WTC11 (cell line): ENCODE measurements at regions not wholly inside any gene's neighbourhood (a gene's known extent, or its start where the extent isn't known, plus 50 kb on each side); places are given as distances from the start of the nearest gene placed in this dataset.

Experiments
- ATAC-seq: fragments of 200-7000 bp; cut with Tn5 transposase; 2 replicates; pipeline ENCODE4 v1.10.0; 2021; ENCODE audit warnings: mild to moderate bottlenecking, moderate library complexity
- CTCF ChIA-PET: fragments of 300-600 bp; sonication (Branson Sonifier 250); formaldehyde crosslinking; loops from one replicate; lab custom pipeline; 2021; ENCODE audit warnings: antibody characterized with exemption; lab: Charles Lee
- POLR2A ChIA-PET: fragments of 350-600 bp; sonication (Branson Sonifier 250); formaldehyde crosslinking; loops from one replicate; lab custom pipeline; 2021; ENCODE audit warnings: antibody characterized with exemption; lab: Charles Lee
- DNase-seq: peaks from one replicate; pipeline ENCODE4 v3.0.0; 2021; ENCODE audit warnings: low spot score
- H3K27ac Mint-ChIP-seq: 2 replicates; pipeline ENCODE4 v1.8.0; 2021; ENCODE audit warnings: mixed read lengths
- H3K27me3 Mint-ChIP-seq: 2 replicates; pipeline ENCODE4 v1.8.0; 2021; ENCODE audit warnings: low read depth, mild to moderate bottlenecking, moderate library complexity, mixed read lengths
- H3K36me3 Mint-ChIP-seq: 2 replicates; pipeline ENCODE4 v1.8.0; 2021; ENCODE audit warnings: mixed read lengths
- H3K4me1 Mint-ChIP-seq: 2 replicates; pipeline ENCODE4 v1.8.0; 2022; ENCODE audit warnings: mixed read lengths
- H3K4me3 Mint-ChIP-seq: 2 replicates; pipeline ENCODE4 v1.8.0; 2021; ENCODE audit warnings: mild to moderate bottlenecking, moderate library complexity, mixed read lengths
- H3K9me3 Mint-ChIP-seq: 2 replicates; pipeline ENCODE4 v1.8.0; 2021; ENCODE audit warnings: mixed read lengths
- ATF2 ChIP-seq: sonication (generic); formaldehyde crosslinking; IDR thresholded peaks from 2 replicates; pipeline ENCODE4 v1.8.1; 2022; ENCODE audit warnings: low read depth, missing genetic modification reagents, borderline replicate concordance
- CREM ChIP-seq: sonication (generic); formaldehyde crosslinking; IDR thresholded peaks from 2 replicates; pipeline ENCODE4 v1.8.1; 2022; ENCODE audit warnings: mild to moderate bottlenecking, missing genetic modification reagents, moderate library complexity
- CTCF ChIP-seq: fragments of 200-600 bp; IDR thresholded peaks from 2 replicates; pipeline ENCODE4 v1.8.0; 2022; ENCODE audit warnings: antibody characterized with exemption
- FOXJ3 ChIP-seq: sonication (generic); formaldehyde crosslinking; IDR thresholded peaks from 2 replicates; pipeline ENCODE4 v1.9.0; 2021; ENCODE audit warnings: missing genetic modification reagents, mild to moderate bottlenecking, borderline replicate concordance
- HMGA2 ChIP-seq: fragments of 250-450 bp; sonication (Bioruptor Pico); IDR thresholded peaks from 2 replicates; pipeline ENCODE4 v1.4.0; 2021; ENCODE audit warnings: mild to moderate bottlenecking, moderate library complexity
- MLX ChIP-seq: sonication (generic); formaldehyde crosslinking; IDR thresholded peaks from 2 replicates; pipeline ENCODE4 v1.8.1; 2023; ENCODE audit warnings: mild to moderate bottlenecking, missing genetic modification reagents, moderate library complexity
- NFATC4 ChIP-seq: fragments of 250-450 bp; sonication (Bioruptor Pico); IDR thresholded peaks from 2 replicates; pipeline ENCODE4 v1.9.0; 2021; ENCODE audit warnings: mild to moderate bottlenecking
- NR1H2 ChIP-seq: sonication (generic); formaldehyde crosslinking; IDR thresholded peaks from 2 replicates; pipeline ENCODE4 v1.9.0; 2021; ENCODE audit warnings: mild to moderate bottlenecking, moderate library complexity, missing genetic modification reagents
- RORB ChIP-seq: fragments of 250-450 bp; sonication (Bioruptor Pico); IDR thresholded peaks from 2 replicates; pipeline ENCODE4 v1.9.0; 2021; ENCODE audit warnings: mild to moderate bottlenecking
- SMAD4 ChIP-seq: sonication (generic); formaldehyde crosslinking; IDR thresholded peaks from 2 replicates; pipeline ENCODE4 v1.8.0; 2022; ENCODE audit warnings: mild to moderate bottlenecking, missing genetic modification reagents
- TEAD4 ChIP-seq: sonication (generic); formaldehyde crosslinking; IDR thresholded peaks from 2 replicates; pipeline ENCODE4 v1.8.0; 2022; ENCODE audit warnings: mild to moderate bottlenecking, missing genetic modification reagents
- ZNF138 ChIP-seq: sonication (generic); formaldehyde crosslinking; conservative IDR thresholded peaks from 2 replicates; pipeline ENCODE4 v1.8.1; 2022; ENCODE audit warnings: mild to moderate bottlenecking, moderate library complexity, missing genetic modification reagents
- ZNF281 ChIP-seq: sonication (generic); formaldehyde crosslinking; IDR thresholded peaks from 2 replicates; pipeline ENCODE4 v1.8.0; 2023; ENCODE audit warnings: mild to moderate bottlenecking, missing genetic modification reagents
- ZNF396 ChIP-seq: fragments of 250-450 bp; sonication (Bioruptor Pico); IDR thresholded peaks from 2 replicates; pipeline ENCODE4 v1.8.0; 2021; ENCODE audit warnings: mild to moderate bottlenecking, moderate library complexity, borderline replicate concordance
- ZSCAN18 ChIP-seq: fragments of 250-450 bp; sonication (Bioruptor Pico); IDR thresholded peaks from 2 replicates; pipeline ENCODE4 v2.1.2; 2022; ENCODE audit warnings: mild to moderate bottlenecking, moderate library complexity
- TF ChIP-seq, protein P1 (sequence below): sonication (generic); formaldehyde crosslinking; IDR thresholded peaks from 2 replicates; pipeline ENCODE4 v1.8.0; 2022; ENCODE audit warnings: mild to moderate bottlenecking, missing genetic modification reagents
- TF ChIP-seq, protein P2 (sequence below): sonication (generic); formaldehyde crosslinking; IDR thresholded peaks from 2 replicates; pipeline ENCODE4 v1.8.1; 2022; ENCODE audit warnings: low read depth, mild to moderate bottlenecking, moderate library complexity, missing genetic modification reagents, borderline replicate concordance
- TF ChIP-seq, protein P3 (sequence below): sonication (generic); formaldehyde crosslinking; IDR thresholded peaks from 2 replicates; pipeline ENCODE4 v1.8.0; 2022; ENCODE audit warnings: mild to moderate bottlenecking, missing genetic modification reagents
- TF ChIP-seq, protein P4 (sequence below): fragments of 250-450 bp; sonication (Bioruptor Pico); IDR thresholded peaks from 2 replicates; pipeline ENCODE4 v1.9.0; 2021; ENCODE audit warnings: moderate library complexity, mild to moderate bottlenecking, inconsistent platforms, borderline replicate concordance

- TF ChIP-seq TEAD4 (CRISPR knock-in tag), result no peak
- no peak for TF ChIP-seq MLX
- TF ChIP-seq RORB (CRISPR knock-in tag), result no peak
Observed at GRCh38 chr17:33523577-33523981, 230.5 kb upstream of the ASIC2 start (continued).

GRCh38 chr17:33525186-33525585, 232.1 kb upstream of the ASIC2 start:
- H3K27ac Mint-ChIP-seq, result no peak overlapping the region
- ATAC-seq (no peak), DNase-seq (no peak)
- ChIA-PET CTCF (interaction anchor here (1.0 kb wide), 1 partner anchor 487 kb away, joined by 3 read pairs; no protein-coding TSS in a partner anchor), POLR2A (no interaction called here)
- H3K27me3 Mint-ChIP-seq, result peaks cover 3% of the 10 kb centered on the region; the same call in 1 of the 2 replicates
- H3K9me3 Mint-ChIP-seq, result peaks cover 14% of the 10 kb centered on the region
- H3K4me1 Mint-ChIP-seq, result peaks cover 11% of the 10 kb centered on the region
- peaks cover 6% of the 10 kb centered on the region; the same call in 1 of the 2 replicates for H3K36me3 Mint-ChIP-seq
- H3K4me3 Mint-ChIP-seq, result no peak overlapping the region
- TF ChIP-seq ZNF281 (CRISPR knock-in tag), result no peak
- no peak for TF ChIP-seq ZNF396 (CRISPR knock-in tag)
- no peak for TF ChIP-seq SMAD4 (CRISPR knock-in tag)
- no peak for TF ChIP-seq ATF2 (CRISPR knock-in tag)
- TF ChIP-seq TEAD4 (CRISPR knock-in tag), result no peak
- TF ChIP-seq, protein P1, sequence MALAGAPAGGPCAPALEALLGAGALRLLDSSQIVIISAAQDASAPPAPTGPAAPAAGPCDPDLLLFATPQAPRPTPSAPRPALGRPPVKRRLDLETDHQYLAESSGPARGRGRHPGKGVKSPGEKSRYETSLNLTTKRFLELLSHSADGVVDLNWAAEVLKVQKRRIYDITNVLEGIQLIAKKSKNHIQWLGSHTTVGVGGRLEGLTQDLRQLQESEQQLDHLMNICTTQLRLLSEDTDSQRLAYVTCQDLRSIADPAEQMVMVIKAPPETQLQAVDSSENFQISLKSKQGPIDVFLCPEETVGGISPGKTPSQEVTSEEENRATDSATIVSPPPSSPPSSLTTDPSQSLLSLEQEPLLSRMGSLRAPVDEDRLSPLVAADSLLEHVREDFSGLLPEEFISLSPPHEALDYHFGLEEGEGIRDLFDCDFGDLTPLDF (CRISPR knock-in tag), result no peak
- TF ChIP-seq, protein P2, sequence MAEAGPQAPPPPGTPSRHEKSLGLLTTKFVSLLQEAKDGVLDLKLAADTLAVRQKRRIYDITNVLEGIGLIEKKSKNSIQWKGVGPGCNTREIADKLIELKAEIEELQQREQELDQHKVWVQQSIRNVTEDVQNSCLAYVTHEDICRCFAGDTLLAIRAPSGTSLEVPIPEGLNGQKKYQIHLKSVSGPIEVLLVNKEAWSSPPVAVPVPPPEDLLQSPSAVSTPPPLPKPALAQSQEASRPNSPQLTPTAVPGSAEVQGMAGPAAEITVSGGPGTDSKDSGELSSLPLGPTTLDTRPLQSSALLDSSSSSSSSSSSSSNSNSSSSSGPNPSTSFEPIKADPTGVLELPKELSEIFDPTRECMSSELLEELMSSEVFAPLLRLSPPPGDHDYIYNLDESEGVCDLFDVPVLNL (CRISPR knock-in tag), result no peak
- no peak for TF ChIP-seq FOXJ3

GRCh38 chr17:33526717-33527116, 233.6 kb upstream of the ASIC2 start:
- Mint-ChIP-seq H3K4me3 (no peak overlapping the region), H3K27me3 (peaks cover 3% of the 10 kb centered on the region; the same call in 1 of the 2 replicates), H3K36me3 (peaks cover 6% of the 10 kb centered on the region; the same call in 1 of the 2 replicates), H3K27ac (no peak overlapping the region), H3K4me1 (peaks cover 12% of the 10 kb centered on the region), H3K9me3 (peaks cover 14% of the 10 kb centered on the region)
- ChIA-PET POLR2A (no interaction called here), CTCF (no interaction called here)
- TF ChIP-seq NR1H2 (no peak), ZSCAN18 (CRISPR knock-in tag) (no peak), CREM (no peak), ZNF138 (CRISPR knock-in tag) (no peak), CTCF (no peak), NFATC4 (no peak), HMGA2 (CRISPR knock-in tag) (no peak)
- TF ChIP-seq, protein P3, sequence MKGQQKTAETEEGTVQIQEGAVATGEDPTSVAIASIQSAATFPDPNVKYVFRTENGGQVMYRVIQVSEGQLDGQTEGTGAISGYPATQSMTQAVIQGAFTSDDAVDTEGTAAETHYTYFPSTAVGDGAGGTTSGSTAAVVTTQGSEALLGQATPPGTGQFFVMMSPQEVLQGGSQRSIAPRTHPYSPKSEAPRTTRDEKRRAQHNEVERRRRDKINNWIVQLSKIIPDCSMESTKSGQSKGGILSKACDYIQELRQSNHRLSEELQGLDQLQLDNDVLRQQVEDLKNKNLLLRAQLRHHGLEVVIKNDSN, result no peak
- TF ChIP-seq, protein P4, sequence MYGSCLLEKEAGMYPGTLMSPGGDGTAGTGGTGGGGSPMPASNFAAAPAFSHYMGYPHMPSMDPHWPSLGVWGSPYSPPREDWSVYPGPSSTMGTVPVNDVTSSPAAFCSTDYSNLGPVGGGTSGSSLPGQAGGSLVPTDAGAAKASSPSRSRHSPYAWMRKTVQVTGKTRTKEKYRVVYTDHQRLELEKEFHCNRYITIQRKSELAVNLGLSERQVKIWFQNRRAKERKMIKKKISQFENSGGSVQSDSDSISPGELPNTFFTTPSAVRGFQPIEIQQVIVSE, result no peak
- no peak for DNase-seq
- no peak for ATAC-seq
